OCI-LY7 (cell line): ENCODE measurements at regions not wholly inside any gene's neighbourhood (a gene's known extent, or its start where the extent isn't known, plus 50 kb on each side); places are given as distances from the start of the nearest gene placed in this dataset.

ENCODE experiments used
- EZH2phosphoT487 ChIP-seq: fragments of 200-600 bp; sonication (generic); IDR thresholded peaks from 2 replicates; pipeline ENCODE4 v1.6.1; 2018; ENCODE audit warnings: low read depth, borderline replicate concordance, mild to moderate bottlenecking, mixed run types, antibody characterized with exemption, low read length, moderate library complexity, mixed read lengths
- TF ChIP-seq, protein P1 (sequence below): fragments of 200-600 bp; sonication (generic); conservative IDR thresholded peaks from 2 replicates; pipeline ENCODE4 v1.5.1; 2014; ENCODE audit warnings: mild to moderate bottlenecking, antibody characterized with exemption, low read length, moderate library complexity, mixed read lengths

DNA sequence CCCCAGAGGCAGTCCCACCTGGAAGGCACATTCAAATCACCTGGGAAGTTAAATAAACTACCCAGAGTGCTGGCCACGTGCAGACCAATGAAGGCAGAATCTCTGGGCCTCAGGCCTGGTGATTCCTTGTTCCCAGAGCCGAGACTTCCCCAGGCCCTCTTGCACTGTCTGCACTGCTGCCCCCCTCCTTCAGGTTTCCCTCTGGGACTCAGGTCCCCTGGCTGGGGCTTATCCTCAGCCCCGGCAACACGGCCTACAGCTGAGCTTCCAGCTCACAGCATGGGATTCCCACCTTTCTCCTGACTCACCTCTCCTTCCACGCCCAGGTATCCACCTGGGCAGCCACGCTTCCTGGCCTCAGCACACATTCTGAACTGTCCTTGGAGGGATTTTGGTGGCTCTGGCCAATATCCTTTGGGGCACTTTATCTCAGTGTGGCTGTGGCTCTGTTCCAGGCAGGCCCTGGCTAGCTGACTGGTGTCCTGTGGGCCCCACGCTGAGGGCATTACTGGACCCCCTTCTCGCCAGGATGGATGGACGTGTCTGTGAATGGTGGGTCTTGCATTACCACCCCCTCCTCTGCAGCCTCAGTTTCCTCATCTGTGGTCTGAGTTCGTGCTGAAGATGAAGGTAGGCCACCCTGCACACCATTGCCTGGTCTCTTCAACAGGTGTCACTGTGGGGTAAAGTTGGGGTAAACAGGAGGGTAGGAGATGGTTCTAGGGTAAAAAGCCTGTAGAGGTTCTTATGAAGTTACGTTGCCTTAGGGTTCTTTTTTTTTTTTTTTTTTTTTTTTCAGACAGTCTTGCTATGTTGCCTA lies 165.7 kb downstream of the IRF8 start:
- TF ChIP-seq, protein P1, sequence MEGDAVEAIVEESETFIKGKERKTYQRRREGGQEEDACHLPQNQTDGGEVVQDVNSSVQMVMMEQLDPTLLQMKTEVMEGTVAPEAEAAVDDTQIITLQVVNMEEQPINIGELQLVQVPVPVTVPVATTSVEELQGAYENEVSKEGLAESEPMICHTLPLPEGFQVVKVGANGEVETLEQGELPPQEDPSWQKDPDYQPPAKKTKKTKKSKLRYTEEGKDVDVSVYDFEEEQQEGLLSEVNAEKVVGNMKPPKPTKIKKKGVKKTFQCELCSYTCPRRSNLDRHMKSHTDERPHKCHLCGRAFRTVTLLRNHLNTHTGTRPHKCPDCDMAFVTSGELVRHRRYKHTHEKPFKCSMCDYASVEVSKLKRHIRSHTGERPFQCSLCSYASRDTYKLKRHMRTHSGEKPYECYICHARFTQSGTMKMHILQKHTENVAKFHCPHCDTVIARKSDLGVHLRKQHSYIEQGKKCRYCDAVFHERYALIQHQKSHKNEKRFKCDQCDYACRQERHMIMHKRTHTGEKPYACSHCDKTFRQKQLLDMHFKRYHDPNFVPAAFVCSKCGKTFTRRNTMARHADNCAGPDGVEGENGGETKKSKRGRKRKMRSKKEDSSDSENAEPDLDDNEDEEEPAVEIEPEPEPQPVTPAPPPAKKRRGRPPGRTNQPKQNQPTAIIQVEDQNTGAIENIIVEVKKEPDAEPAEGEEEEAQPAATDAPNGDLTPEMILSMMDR: 0 out of 2 replicates have a peak, but pooled peaks have one; percentile 18
- no peak for TF ChIP-seq EZH2phosphoT487
